Stimulated activated CD4-positive, alpha-beta T cell treated with anti-CD3 and anti-CD28 coated beads, Interleukin-4, amount 100 ng/mL, for 24 hours (primary cell): ENCODE measurements at regions not wholly inside any gene's neighbourhood (a gene's known extent, or its start where the extent isn't known, plus 50 kb on each side); places are given as distances from the start of the nearest gene placed in this dataset.
"Not testable (repeated sequence)": the region's sequence is repeated elsewhere in the genome, so short reads cannot be mapped to it uniquely, and the experiment has no call there.

Source experiments
- DNase-seq: peaks from one replicate; pipeline ENCODE4 v3.0.0-alpha.2; 2020

DNA sequence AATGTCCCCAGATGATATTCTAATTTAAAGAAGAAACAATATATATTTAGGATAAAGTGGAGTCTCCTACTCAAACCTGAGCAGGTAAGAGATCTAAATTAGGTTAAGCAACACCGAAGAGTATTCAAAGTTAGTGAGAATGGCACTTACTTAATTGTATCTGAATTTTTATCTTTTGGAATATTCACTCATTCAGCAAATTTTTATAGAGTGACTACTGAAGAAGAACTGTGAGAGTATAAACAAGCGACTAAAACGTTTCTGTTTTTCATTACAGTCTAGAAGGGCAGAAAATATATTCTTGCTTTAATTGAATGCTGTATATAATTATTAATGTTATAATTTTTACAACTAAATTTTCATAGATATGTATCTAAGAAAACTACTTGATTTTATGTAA is 567.7 kb upstream of the TBL1XR1 start:
- DNase-seq = no peak

DNA sequence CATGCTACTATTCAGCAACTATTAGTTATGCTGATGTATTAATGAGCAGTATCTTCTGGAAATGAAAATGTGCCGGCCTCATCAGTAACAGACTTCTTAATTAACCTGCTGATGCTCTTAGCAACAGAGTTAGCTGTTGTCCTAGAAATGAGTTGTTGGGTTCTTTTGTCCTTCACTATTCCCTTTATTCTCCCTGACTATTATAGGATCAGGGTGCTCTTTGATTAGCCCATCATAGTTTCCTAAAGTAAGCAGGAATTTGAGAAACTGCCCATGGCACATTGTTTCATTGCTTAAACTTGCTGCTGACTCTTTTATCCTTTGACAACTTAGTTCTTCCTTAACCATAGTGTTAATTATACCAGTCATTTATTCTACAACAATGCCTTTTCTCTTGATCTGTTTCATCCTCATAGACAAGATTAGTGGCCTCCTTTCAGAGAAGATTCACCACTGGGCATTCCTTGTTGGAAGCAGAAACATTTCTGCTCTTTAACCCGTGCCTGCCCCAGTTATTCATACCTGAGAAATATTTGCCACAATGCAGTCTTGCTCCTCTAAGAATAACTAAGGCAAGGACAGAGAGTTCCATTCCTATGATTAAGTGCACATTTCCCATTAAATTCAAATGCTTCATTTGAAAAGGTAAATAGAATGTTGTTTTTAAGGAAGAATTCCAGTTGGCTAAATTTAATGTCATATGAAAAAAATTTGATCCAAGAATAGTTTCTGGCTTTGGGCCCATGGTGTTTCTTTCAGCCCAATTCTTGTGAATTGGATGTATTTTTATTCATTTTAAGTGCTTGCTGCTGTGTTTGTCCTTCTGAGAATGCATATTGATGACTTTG is 573.3 kb upstream of the TBL1XR1 start:
- DNase-seq = no peak

DNA sequence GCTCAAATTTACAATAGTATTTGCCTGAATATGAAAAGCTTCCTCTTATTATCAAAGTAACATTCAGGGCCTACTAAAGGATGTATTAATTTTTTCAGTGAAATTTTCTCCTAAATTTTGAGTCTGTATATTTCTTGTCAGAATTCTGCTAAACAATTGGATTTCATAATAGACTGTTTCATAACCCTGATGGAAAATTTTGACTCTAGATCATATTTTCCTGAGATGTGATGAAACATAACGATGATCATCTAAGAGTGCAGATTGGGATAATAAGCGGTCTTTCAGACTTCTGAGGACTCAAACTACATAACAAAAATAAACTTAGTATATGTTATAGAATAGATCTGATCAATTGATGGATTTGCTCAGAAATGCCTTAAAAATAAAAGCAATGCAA is 574.5 kb upstream of the TBL1XR1 start:
- DNase-seq = no peak

DNA sequence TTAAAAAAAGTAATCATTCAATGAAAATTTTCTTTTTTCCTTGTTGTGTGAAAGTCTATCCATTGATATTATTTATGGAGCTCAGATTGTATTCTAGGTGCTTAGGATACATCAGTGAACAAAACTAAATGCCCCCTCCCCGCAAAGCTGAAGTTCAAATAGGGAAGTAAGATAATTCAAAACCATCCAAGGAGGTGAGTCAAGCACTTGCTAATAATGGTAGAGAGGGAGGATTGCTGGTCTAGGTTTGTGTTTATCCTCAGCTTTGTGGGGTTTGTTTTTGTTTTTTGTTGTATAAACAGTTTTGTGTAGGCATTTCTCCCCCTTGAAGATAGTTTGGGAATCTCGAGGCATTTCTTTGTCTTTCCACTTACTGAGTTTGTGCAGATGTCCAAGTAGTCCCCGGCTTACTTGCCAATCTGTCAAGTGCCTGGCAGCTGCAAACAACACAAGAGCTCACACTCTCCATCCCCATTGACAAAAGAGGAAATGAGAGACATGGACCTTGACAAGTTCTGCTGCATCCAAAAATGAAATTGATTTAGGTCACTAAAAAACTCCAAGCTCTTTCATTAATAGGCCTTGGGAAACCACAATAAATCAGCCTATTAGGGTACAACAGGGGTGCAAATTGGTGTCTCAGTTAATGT is 575.8 kb upstream of the TBL1XR1 start:
- no peak for DNase-seq

DNA sequence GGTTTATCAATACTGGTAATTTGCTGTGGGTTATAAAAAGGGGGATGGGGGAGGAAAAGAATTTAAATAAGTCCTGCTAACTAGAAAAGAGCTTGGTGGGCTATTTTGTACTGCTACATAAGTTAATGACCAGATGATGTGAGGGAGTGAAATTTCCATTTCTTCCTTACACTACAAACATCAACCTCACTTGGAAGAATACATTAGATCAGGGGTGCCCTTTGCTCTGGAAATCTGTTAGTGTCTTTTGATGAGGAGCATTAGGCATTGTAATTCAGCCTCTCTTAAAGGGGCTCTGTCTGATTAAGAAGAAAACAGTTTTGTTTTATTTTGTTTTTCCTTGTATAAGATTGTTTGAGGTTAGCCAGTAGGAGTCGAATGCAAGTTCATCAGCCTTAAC is 576.4 kb upstream of the TBL1XR1 start:
- no peak for DNase-seq

DNA sequence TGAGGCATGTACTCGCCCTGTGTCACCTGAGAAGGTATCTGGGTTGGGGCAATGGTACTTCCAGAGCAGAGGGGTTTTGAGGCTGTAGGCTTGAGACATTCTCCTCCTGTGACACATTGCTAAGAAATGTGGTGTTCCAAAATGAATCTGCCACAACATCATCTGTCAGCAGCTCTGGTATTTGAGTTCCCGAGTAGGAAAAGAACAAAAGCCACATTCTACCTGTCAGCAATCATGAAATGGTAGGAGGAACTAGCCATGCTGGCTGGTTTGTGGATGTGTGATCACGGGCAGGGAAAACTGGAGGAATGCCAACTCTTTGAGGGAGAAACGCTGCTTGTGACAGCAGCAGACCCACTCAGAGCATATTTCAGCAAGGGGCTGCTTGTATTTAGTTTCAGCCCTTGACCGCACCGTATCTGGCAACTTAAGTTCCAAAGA is 579.4 kb upstream of the TBL1XR1 start:
- no peak for DNase-seq

DNA sequence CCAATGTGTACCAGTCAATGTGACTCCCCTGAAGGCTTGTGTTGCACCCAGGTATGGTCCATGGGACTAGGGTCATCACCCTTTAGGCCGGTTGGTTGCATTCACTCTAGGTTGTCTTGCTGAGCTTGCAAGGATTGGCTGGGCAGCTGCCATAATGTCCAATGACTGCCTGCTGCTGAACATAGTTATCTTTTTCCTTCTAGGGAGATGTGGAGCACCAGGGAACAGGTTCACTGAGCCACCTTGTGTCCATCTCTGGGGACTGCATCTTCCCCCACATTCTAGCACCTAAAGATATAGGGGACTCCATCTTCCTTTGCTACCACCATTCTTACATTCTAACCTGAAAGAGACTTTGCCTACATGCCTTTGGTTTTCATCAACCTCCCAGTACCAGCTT is 580.4 kb upstream of the TBL1XR1 start:
- DNase-seq = peak; percentile 59

DNA sequence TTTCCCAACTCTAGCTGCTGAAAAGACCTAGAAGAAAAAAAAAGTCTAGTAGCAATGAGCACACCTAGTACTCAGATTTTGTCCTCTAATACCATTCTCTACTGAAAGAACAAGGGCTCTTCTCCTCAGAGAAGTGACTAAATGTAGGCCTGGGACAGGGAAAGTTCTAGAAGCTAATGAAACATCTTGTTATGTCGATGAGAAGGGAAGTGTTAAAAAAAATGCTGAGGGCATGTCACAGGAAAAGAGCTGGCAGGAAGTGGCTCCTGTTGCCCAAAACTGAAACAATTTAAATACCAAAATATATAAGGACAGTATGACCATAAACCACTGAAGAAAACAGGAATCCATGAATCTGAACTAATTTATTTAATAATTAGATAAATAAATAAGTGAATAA is 581.4 kb upstream of the TBL1XR1 start:
- no peak for DNase-seq

DNA sequence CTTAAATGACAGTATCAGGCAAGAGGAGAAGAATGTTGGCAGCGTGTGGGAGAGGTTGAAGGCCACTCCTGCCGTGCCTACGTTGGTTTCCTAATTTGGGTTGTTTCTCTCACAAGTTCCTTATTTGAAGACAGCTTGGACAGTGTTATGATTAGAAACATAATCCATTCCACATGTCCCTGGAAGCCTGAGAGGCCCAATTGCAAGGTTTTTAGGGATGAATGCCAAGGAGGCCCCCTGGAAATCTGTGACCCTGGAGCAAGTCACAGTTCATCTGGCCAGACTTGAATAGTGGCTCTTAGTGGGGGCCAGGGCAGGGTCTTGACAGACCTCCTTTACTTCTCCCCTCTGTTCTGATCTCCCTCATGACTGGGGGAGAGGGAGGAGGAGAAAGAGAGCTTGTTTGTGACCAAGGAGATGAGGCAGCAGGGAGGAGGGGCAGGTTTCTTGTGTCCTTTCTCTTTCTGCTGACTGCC is 584.4 kb upstream of the TBL1XR1 start:
- DNase-seq = no peak

DNA sequence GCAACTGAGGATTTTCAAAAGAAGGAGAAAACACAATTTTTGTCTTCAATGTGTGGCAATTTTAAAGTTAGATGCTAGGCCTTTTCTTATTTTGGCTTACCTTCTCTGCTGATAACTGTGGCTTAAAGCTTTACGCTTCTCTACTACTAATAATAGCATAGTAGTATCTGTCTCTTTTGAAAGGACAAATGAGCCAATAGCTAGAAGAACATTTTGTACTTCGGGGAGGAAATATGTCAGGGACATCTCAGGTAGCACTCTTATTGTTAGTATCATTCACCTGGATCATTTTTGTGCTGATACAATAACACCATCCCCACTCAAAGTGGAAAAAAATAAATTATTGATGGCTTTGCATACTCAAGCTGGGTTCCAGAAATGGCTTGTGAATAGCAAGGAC is 586.1 kb upstream of the TBL1XR1 start:
- DNase-seq = no peak

DNA sequence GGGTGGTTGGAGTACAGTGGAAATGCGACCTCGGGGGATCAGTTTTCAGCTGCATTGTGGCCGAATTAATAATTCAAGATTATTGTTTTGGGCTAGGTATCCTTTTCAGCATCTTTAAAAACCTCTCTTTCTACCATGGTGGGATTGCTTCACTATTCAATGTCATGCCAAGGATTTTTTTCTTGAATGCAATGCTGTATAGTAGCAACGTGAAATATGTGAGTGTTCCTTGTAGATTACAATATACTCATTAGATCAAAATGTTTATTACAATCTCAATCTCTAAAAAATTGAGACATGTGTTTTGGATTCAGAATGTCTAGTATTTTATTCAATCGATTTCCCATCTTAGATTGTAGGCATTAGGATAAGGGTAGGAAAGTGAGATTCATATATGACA is 586.5 kb upstream of the TBL1XR1 start:
- no peak for DNase-seq

DNA sequence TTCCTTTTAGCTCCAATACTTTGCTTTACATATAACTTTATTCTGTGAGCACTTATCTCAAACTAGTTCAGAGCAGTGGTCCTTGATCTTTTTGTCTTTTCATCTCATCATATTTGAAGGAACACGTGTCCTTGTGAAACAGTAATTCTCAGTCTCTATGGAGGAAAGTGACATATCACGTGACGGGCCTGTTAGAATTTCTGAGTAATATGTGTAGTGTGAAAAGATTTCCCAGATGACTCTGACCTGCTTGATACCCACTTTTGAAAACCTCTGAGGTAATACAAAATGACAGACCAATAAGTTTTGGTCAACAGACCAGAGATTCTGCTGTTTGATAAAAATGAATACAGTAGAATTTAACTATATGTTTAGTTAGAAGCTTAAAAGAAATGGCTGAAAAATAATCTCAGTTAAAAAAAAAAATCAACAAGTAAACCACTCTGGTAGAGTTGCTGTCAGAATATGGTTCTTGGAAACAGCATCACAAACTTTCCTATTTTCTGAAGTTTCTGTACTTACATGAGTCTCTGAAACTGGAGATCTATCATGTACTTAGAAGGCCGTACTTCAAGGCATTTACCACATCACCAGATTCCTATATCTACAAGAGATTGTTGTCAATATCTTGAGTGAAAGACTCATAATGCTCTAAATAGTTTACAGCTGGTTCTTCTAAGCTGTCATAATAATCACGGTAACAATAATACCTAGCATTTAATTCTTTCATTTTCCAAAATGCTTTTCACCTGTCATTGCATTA is 590.2 kb upstream of the TBL1XR1 start:
- DNase-seq = peak; percentile 31

DNA sequence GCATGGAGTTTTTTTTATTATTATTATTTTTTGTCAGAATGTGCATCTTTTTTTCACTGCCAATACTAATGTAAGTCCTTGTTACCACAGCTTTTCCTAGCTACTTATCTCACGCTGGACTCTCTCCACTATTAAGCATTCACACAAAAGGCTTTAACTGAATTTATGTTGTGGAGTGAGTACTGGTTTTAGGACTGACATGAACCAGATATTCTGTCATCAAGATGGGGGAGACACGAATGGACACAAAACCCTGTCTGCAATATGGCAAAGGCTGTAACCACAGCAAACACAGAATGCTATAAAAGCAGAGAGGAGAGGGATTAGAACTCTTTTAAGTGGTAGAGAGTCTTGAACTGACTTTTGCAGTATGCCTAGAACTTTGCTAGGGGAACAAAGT is 592.2 kb upstream of the TBL1XR1 start:
- DNase-seq = no peak

DNA sequence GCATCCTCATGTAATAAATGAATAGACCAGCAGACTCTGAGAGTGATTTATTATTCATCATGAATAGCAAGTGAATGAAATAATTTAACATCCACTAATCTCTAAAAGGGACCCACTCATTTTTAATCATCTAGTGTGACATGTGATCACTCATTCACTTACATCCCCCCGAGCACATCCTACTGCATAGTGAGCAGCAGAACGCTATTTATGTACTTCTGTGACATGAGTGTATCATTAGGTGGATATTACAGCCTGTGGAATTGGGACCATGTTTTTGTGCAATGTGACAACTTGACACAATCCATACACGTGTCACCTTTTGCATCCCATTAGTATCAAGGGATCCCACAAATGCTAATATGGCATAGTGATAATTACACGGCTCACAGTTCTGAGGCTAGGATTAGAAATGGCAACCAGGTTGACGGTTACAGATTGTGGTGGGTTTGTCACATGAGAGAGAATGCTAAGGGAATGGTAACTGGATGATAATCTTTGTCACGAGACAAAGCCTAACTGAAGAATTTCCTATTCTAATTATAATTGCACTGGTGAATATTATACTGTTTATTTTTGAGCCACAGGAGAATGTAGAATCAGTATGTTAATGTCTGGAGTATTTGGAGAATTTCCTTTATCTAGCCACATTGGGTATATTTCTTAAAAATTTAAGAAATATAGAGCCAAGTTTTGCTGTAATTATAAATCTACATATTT is 595.2 kb upstream of the TBL1XR1 start:
- no peak for DNase-seq

DNA sequence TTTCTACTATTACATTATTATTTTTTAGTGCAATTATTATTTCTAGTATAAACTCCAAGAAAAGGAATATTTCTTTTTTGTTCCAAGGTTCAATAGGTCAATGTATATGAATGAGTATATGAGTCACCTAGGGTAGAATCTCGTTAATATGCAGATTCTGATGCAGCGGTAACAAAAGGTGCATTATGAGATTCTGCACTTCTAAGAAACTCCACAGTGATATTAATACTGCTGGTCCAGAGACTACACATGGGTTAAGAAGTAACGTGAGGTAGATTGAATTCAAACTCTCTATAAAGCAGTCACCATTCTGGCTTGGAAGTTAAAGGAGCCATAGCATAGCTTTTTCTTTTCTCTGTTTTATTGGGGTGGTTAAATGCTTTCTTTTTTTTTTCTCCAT is 596.2 kb upstream of the TBL1XR1 start:
- no peak for DNase-seq

DNA sequence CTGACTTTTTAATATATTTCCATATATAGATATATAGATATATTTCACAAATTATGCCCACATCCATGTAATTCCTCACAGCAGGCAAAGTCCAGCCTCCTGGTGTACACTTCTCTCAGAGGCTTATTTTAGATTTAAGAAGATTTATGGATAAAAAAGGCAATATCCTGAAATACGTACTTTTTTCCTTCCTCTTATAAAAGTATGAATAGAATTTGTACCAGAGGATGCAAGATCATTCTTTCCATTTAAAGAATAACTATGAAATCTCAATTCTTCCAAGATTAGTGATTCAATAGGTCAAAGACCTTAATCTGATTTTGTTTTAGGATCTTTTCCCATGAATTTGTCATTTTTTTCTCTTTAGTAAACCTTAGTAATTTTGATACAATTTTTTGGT is 597.9 kb upstream of the TBL1XR1 start:
- no peak for DNase-seq

DNA sequence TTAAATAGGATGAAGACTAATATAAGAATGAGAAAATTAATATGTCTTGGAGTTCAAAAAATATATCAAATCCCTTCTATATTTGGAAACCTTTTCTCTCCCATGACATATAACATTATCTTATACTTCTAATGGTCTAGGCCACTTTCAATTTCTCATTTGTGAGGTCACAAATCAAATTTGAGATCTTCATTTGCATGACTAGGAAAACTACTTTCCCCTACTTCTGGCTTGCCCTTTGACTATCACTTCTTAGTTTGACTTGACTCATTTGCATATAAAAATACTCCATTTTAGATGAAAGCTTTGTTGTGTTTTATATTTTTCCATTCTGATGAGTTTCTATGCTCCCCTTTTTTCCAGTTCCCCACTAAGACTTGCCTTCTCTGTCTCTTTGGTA is 598.6 kb upstream of the TBL1XR1 start:
- no peak for DNase-seq

DNA sequence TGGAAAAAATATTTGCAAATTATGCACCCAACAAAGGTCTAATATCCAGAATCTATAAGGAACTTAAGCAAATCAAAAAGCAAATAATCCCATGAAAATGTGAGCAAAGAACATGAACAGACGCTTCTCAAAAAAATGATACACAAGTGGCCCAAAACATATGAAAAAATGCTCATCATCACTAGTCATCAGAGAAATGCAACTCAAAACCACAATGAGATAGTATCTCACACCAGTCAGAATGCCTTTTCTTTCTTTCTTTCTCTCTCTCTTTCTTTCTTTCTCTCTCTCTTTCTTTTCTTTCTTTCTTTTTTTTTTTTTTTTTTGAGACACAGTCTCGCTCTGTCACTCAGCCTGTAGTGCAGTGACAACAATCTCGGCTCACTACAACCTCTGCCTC is 602.9 kb upstream of the TBL1XR1 start:
- DNase-seq = not testable (repeated sequence)

DNA sequence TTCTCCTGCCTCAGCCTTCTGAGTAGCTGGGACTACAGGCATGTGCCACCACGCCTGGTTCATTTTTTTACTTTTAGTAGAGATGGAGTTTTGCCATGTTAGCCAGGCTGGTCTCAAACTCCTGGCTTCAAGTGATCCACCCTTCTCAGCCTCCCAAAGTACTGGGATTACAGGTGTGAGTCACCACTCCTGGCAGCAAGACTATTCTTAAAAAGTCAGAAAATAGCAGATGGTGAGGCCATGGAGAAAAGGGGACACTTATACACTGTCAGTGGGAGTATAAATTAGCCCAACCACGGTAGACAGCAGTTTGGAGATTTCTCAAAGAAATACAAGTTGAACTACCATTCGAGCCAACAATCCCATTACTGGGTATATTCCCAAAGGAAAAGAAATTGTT is 603.3 kb upstream of the TBL1XR1 start:
- DNase-seq = no peak

DNA sequence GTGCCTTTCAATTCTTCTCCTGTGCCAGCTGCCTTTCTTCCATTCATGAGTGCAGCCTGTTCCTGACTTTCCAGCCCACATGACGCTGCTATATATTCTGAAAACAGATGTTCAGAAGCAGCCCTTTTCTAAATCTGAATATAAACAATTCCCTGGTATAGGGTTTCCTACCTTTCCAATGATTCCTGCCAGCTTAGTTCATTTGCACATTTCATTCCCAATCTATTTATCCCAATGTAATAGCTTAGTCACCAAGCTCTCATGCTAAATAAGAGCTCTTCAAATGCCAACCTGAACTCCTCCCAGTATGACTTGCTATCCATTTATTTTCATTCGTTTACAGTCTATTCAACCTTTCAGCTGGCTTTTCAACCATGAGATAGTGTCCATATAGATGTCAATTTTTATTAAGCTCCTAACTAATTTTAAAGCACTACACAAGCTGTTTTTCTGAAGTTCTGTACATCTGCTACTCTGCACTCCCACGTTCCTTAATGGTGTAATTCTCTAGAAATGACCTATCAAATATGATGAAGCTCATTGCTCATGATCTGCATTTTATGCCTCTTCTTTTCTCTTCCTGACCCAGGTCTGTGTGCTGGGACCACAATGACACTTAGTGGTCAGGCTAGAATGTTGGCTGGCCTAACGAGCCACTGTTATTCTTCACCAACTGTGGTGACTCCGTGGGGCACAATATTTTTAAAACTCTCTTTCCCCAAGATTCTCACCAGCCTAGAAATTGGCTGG is 605.0 kb upstream of the TBL1XR1 start:
- no peak for DNase-seq

DNA sequence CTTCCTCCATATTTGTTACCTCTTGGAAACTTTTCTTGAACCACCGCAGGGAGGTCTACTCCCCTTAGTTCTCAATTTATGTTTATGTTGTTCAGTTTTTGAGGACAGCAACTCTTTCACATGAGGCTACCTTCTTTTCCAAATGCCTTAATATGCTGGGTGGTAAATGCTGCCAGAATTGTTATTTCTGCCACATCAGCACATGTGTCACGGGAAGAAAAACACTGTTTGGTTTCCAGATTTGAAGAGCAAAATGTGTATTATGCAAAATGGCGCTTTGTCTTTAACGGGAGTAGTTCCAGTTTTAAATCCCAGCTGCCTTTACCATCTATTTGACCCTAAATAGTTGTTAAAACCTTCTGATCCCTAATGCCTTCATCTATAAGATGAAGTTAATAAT is 606.2 kb upstream of the TBL1XR1 start:
- DNase-seq = no peak

DNA sequence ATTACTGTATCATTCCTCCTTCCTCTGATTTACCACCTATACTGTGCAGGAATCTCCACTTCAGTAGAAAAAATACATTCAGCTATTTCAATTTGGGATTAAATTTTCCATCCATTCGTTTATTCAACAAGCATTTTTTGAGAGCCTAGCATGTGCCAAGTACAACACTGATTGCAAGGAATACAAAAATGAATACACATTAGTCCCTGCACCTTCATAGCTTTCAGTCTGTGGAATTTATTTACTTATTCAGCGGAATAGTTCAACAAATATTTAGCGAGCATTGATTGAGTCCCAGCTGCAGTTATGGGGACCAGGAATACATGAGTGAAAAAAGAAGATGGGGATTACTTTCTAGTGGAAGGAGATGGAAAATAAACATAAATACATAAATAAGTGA is 606.8 kb upstream of the TBL1XR1 start:
- DNase-seq = no peak
